HepG2 (cell line): ENCODE measurements at regions not wholly inside any gene's neighbourhood (a gene's known extent, or its start where the extent isn't known, plus 50 kb on each side); places are given as distances from the start of the nearest gene placed in this dataset.
A peak's percentile ranks its signal among the peaks of the same experiment; 100 is the strongest.

Experiments used
- BCL6 ChIP-seq: IDR thresholded peaks from 2 replicates; pipeline ENCODE4 v1.6.1; 2016; ENCODE audit warnings: missing genetic modification reagents, missing compliant biosample characterization
- CCAR2 ChIP-seq: fragments of 200-400 bp; formaldehyde crosslinking; optimal IDR thresholded peaks from 2 replicates; pipeline ENCODE3; 2018; ENCODE audit warnings: low read depth, mild to moderate bottlenecking, low read length, moderate library complexity
- ESRRA ChIP-seq: sonication (generic); formaldehyde crosslinking; IDR thresholded peaks from 2 replicates; pipeline ENCODE4 v1.5.1; 2020; ENCODE audit warnings: mild to moderate bottlenecking, low read depth, missing genetic modification reagents
- HNF4G ChIP-seq, 2 experiments: sonication (generic) in 1 of 2; formaldehyde crosslinking in 1 of 2; IDR thresholded peaks; 2 replicates each; pipeline versions ENCODE4 v1.4.0 to v1.6.1; 2011 to 2020; ENCODE audit warnings: borderline replicate concordance in 2 of 2, low read depth in 2 of 2, mild to moderate bottlenecking in 2 of 2, low read length in 1 of 2, missing genetic modification reagents in 1 of 2, moderate library complexity in 1 of 2
- NCOA2 ChIP-seq: sonication (generic); formaldehyde crosslinking; IDR thresholded peaks from 2 replicates; pipeline ENCODE4 v1.8.0; 2022; ENCODE audit warnings: inconsistent platforms
- NFIB ChIP-seq: sonication (generic); formaldehyde crosslinking; IDR thresholded peaks from 2 replicates; pipeline ENCODE4 v1.9.0; 2021; ENCODE audit warnings: missing genetic modification reagents, mild to moderate bottlenecking, borderline replicate concordance
- NONO ChIP-seq, 2 experiments: fragments of 450-650 bp in 1 of 2; sonication (generic) in 1 of 2; formaldehyde crosslinking in 1 of 2; IDR thresholded peaks in 1 of 2; conservative IDR thresholded peaks in 1 of 2; 2 replicates each; pipeline versions ENCODE4 v1.6.1 to v1.8.0; 2017 to 2022; ENCODE audit warnings: mild to moderate bottlenecking in 1 of 2, missing genetic modification reagents in 1 of 2, moderate library complexity in 1 of 2
- RFX3 ChIP-seq: IDR thresholded peaks from 2 replicates; pipeline ENCODE4 v1.6.1; 2016; ENCODE audit warnings: missing biosample characterization, missing genetic modification reagents
- ZNF33A ChIP-seq: sonication (generic); formaldehyde crosslinking; IDR thresholded peaks from 2 replicates; pipeline ENCODE4 v1.5.1; 2020; ENCODE audit warnings: missing genetic modification reagents, mild to moderate bottlenecking, moderate library complexity, borderline replicate concordance
- ZNF546 ChIP-seq: sonication (generic); formaldehyde crosslinking; conservative IDR thresholded peaks from 2 replicates; pipeline ENCODE4 v1.8.1; 2023; ENCODE audit warnings: mild to moderate bottlenecking, missing genetic modification reagents
- ZNF83 ChIP-seq: sonication (generic); formaldehyde crosslinking; IDR thresholded peaks from 2 replicates; pipeline ENCODE4 v1.4.0; 2020; ENCODE audit warnings: missing genetic modification reagents, mild to moderate bottlenecking, borderline replicate concordance
- ZSCAN22 ChIP-seq: sonication (generic); formaldehyde crosslinking; IDR thresholded peaks from 2 replicates; pipeline ENCODE4 v1.4.0; 2020; ENCODE audit warnings: mild to moderate bottlenecking, missing genetic modification reagents
- TF ChIP-seq, protein P1 (sequence below): IDR thresholded peaks from 2 replicates; pipeline ENCODE4 v1.4.0; 2020; ENCODE audit warnings: mild to moderate bottlenecking, missing genetic modification reagents
- TF ChIP-seq, protein P2 (sequence below): sonication (generic); formaldehyde crosslinking; IDR thresholded peaks from 2 replicates; pipeline ENCODE4 v1.4.0; 2020; ENCODE audit warnings: missing genetic modification reagents, borderline replicate concordance
- TF ChIP-seq, protein P3 (sequence below): sonication (generic); formaldehyde crosslinking; conservative IDR thresholded peaks from 2 replicates; pipeline ENCODE4 v1.8.0; 2022; ENCODE audit warnings: missing genetic modification reagents

DNA sequence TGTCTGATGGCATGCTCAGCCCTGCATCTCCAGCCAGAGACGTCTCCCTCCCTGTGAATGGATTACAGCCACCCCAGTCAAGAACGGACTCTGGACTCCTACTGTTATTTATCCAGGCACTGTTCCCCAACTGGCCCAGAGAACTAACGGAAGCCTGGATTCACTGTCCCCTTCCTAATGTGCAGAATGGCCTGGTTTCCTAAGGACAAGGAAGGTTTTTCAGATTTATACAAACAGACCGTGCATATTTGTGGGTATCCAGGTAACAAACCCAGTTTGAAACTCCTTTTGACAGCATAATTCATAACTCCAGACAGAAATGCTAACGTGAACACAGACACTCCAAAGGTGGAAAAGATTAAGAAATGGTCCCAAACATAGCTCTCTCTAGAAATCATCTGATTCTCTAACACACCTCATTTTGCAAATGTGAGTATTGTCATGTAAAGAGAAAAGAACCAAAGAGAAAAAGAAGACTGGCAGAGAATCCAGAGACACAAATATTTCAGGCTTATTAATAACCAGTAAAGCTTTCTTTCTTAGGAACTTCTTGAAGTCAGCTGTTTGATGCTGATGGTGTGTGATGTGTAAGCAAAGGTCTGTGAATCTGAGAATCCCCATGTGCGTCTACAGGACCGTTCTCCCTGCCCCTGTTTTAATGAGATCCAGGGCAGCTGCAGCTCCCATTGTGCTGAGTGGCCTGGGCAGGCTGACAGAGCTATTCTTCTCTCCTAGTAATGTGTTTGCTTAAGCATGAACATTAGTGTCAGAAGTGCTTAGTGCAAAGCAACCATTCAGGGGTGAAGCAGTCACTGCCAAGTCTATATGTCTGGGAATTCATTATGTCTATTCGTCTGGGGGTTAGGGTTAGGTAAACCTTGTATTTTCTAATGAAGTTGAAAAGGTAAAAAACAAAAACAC is 86.8 kb upstream of the HIF1A start (continued):
- TF ChIP-seq ZNF546 (CRISPR knock-in tag) (no peak), NFIB (no peak), CCAR2 (no peak), ZSCAN22 (peak; percentile 92), ZNF83 (CRISPR knock-in tag) (no peak), HNF4G (IDR thresholded peaks at IDR 0.05; ENCODE audit: borderline replicate concordance, low read depth, low read length) (peak; percentile 44; the same call in 1 of the 2 replicates), HNF4G (CRISPR knock-in tag; IDR thresholded peaks at IDR 0.05; ENCODE audit: borderline replicate concordance, low read depth) (no peak; the same call in 1 of the 2 replicates), NCOA2 (CRISPR knock-in tag) (peak; percentile 21; the same call in 1 of the 2 replicates), ZNF33A (CRISPR knock-in tag) (no peak), RFX3 (CRISPR knock-in tag) (no peak), NONO (IDR thresholded peaks at IDR 0.05) (no peak), NONO (CRISPR knock-in tag; conservative IDR thresholded peaks at IDR 0.05) (no peak), ESRRA (no peak), BCL6 (CRISPR knock-in tag) (peak; percentile 49; the same call in 1 of the 2 replicates)
- TF ChIP-seq, protein P1, sequence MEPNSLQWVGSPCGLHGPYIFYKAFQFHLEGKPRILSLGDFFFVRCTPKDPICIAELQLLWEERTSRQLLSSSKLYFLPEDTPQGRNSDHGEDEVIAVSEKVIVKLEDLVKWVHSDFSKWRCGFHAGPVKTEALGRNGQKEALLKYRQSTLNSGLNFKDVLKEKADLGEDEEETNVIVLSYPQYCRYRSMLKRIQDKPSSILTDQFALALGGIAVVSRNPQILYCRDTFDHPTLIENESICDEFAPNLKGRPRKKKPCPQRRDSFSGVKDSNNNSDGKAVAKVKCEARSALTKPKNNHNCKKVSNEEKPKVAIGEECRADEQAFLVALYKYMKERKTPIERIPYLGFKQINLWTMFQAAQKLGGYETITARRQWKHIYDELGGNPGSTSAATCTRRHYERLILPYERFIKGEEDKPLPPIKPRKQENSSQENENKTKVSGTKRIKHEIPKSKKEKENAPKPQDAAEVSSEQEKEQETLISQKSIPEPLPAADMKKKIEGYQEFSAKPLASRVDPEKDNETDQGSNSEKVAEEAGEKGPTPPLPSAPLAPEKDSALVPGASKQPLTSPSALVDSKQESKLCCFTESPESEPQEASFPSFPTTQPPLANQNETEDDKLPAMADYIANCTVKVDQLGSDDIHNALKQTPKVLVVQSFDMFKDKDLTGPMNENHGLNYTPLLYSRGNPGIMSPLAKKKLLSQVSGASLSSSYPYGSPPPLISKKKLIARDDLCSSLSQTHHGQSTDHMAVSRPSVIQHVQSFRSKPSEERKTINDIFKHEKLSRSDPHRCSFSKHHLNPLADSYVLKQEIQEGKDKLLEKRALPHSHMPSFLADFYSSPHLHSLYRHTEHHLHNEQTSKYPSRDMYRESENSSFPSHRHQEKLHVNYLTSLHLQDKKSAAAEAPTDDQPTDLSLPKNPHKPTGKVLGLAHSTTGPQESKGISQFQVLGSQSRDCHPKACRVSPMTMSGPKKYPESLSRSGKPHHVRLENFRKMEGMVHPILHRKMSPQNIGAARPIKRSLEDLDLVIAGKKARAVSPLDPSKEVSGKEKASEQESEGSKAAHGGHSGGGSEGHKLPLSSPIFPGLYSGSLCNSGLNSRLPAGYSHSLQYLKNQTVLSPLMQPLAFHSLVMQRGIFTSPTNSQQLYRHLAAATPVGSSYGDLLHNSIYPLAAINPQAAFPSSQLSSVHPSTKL (CRISPR knock-in tag), result peak; percentile 68
- TF ChIP-seq, protein P2, sequence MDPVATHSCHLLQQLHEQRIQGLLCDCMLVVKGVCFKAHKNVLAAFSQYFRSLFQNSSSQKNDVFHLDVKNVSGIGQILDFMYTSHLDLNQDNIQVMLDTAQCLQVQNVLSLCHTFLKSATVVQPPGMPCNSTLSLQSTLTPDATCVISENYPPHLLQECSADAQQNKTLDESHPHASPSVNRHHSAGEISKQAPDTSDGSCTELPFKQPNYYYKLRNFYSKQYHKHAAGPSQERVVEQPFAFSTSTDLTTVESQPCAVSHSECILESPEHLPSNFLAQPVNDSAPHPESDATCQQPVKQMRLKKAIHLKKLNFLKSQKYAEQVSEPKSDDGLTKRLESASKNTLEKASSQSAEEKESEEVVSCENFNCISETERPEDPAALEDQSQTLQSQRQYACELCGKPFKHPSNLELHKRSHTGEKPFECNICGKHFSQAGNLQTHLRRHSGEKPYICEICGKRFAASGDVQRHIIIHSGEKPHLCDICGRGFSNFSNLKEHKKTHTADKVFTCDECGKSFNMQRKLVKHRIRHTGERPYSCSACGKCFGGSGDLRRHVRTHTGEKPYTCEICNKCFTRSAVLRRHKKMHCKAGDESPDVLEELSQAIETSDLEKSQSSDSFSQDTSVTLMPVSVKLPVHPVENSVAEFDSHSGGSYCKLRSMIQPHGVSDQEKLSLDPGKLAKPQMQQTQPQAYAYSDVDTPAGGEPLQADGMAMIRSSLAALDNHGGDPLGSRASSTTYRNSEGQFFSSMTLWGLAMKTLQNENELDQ (CRISPR knock-in tag), result no peak
- TF ChIP-seq, protein P3, sequence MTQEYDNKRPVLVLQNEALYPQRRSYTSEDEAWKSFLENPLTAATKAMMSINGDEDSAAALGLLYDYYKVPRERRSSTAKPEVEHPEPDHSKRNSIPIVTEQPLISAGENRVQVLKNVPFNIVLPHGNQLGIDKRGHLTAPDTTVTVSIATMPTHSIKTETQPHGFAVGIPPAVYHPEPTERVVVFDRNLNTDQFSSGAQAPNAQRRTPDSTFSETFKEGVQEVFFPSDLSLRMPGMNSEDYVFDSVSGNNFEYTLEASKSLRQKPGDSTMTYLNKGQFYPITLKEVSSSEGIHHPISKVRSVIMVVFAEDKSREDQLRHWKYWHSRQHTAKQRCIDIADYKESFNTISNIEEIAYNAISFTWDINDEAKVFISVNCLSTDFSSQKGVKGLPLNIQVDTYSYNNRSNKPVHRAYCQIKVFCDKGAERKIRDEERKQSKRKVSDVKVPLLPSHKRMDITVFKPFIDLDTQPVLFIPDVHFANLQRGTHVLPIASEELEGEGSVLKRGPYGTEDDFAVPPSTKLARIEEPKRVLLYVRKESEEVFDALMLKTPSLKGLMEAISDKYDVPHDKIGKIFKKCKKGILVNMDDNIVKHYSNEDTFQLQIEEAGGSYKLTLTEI (CRISPR knock-in tag), result no peak
